Muscle of leg (tissue), 3 donors: ENCODE measurements at regions not wholly inside any gene's neighbourhood (a gene's known extent, or its start where the extent isn't known, plus 50 kb on each side); places are given as distances from the start of the nearest gene placed in this dataset.

Source experiments
- DNase-seq: peaks from one replicate; pipeline ENCODE4 v3.0.0; 2013
- H3K27ac ChIP-seq: one replicate; pipeline ENCODE4 v1.5.1; 2013; ENCODE audit warnings: mild to moderate bottlenecking, low read length, control low read depth
- H3K27me3 ChIP-seq: one replicate; pipeline ENCODE4 v1.6.1; 2013; ENCODE audit warnings: low read length; ENCODE audit not compliant: control insufficient read depth, insufficient read depth
- H3K36me3 ChIP-seq: one replicate; pipeline ENCODE4 v1.6.1; 2013; ENCODE audit warnings: low read length; ENCODE audit not compliant: control insufficient read depth, insufficient read depth
- H3K4me1 ChIP-seq: one replicate; pipeline ENCODE4 v1.6.1; 2013; ENCODE audit warnings: low read length; ENCODE audit not compliant: control insufficient read depth, insufficient read depth
- H3K4me3 ChIP-seq: one replicate; pipeline ENCODE4 v1.5.1; 2013; ENCODE audit warnings: low read length, control low read depth
- H3K9me3 ChIP-seq: replicated peaks from 2 replicates; pipeline ENCODE4 v1.6.1; 2013; ENCODE audit warnings: low read depth, low read length; ENCODE audit not compliant: control insufficient read depth
- WGBS: methylation state at CpG from one replicate; pipeline ENCODE4 v1.1.5; 2013; ENCODE audit warnings: missing lambda C conversion rate; ENCODE audit not compliant: insufficient coverage; 5-methylcytosine and 5-hydroxymethylcytosine counted together

- H3K4me3 ChIP-seq: no peak overlapping the region
- H3K4me1 ChIP-seq: peaks cover 4% of the 10 kb centered on the region
- H3K27ac ChIP-seq: no peak overlapping the region
- H3K9me3 ChIP-seq: no peaks in the 10 kb centered on the region
- no peaks in the 10 kb centered on the region for H3K27me3 ChIP-seq
- 80% methylated on average over 5 of the region's 9 CpGs for WGBS
- peaks cover 41% of the 10 kb centered on the region for H3K36me3 ChIP-seq
- no peak for DNase-seq
Measured at GRCh38 chr16:31709181-31709580, 164.4 kb upstream of the ZNF267 start.

- H3K27me3 ChIP-seq: no peaks in the 10 kb centered on the region
- WGBS: 90% methylated on average over 4 of the region's 10 CpGs
- H3K4me1 ChIP-seq: peaks cover 11% of the 10 kb centered on the region
- H3K4me3 ChIP-seq: no peak overlapping the region
- no peaks in the 10 kb centered on the region for H3K9me3 ChIP-seq
- peaks cover 31% of the 10 kb centered on the region for H3K36me3 ChIP-seq
- H3K27ac ChIP-seq: no peak overlapping the region
- no peak for DNase-seq
Measured at GRCh38 chr16:31710134-31710533, 163.5 kb upstream of the ZNF267 start.

GRCh38 chr16:31710880-31711279 is 162.7 kb upstream of the ZNF267 start:
- Histone ChIP-seq H3K4me1 (peaks cover 11% of the 10 kb centered on the region), H3K27me3 (no peaks in the 10 kb centered on the region), H3K4me3 (no peak overlapping the region), H3K36me3 (peaks cover 26% of the 10 kb centered on the region), H3K27ac (no peak overlapping the region), H3K9me3 (no peaks in the 10 kb centered on the region)
- DNase-seq: no peak
- WGBS: 88% methylated on average over 2 of the region's 5 CpGs

GRCh38 chr16:31711344-31711845 is 162.2 kb upstream of the ZNF267 start:
- no peaks in the 10 kb centered on the region for H3K27me3 ChIP-seq
- no peak overlapping the region for H3K4me3 ChIP-seq
- whole genome bisulfite sequencing: 83% methylated on average over 1 of the region's 7 CpGs
- no peaks in the 10 kb centered on the region for H3K9me3 ChIP-seq
- H3K4me1 ChIP-seq: peaks cover 11% of the 10 kb centered on the region
- DNase-seq: no peak
- H3K27ac ChIP-seq: no peak overlapping the region
- peaks cover 23% of the 10 kb centered on the region for H3K36me3 ChIP-seq

GRCh38 chr16:31712064-31712540 is 161.5 kb upstream of the ZNF267 start:
- Histone ChIP-seq H3K27ac (no peak overlapping the region), H3K4me1 (peaks cover 11% of the 10 kb centered on the region), H3K4me3 (no peak overlapping the region), H3K27me3 (no peaks in the 10 kb centered on the region), H3K9me3 (no peaks in the 10 kb centered on the region), H3K36me3 (peaks cover 16% of the 10 kb centered on the region)
- WGBS: 87% methylated on average over 7 of the region's 8 CpGs
- DNase-seq: no peak

GRCh38 chr16:31713071-31713944 is 160.3 kb upstream of the ZNF267 start:
- H3K4me3 ChIP-seq: peak overlapping the region; percentile 96
- WGBS: under 1% methylated on average over 44 of the region's 59 CpGs

GRCh38 chr16:31713945-31714902 is 159.4 kb upstream of the ZNF267 start:
- no peaks in the 10 kb centered on the region for H3K9me3 ChIP-seq
- peaks cover 10% of the 10 kb centered on the region for H3K36me3 ChIP-seq
- H3K27me3 ChIP-seq: no peaks in the 10 kb centered on the region
- H3K4me1 ChIP-seq: peaks cover 11% of the 10 kb centered on the region
- peak; percentile 20 for DNase-seq
- H3K27ac ChIP-seq: peak overlapping the region; percentile 98
- H3K4me3 ChIP-seq: peak overlapping the region; percentile 96
- WGBS: 50% methylated on average over 9 of the region's 12 CpGs

More at GRCh38 chr16:31713071-31713944, 160.3 kb upstream of the ZNF267 start:
- H3K4me1 ChIP-seq: peaks cover 11% of the 10 kb centered on the region
- peaks cover 10% of the 10 kb centered on the region for H3K36me3 ChIP-seq
- peak overlapping the region; percentile 98 for H3K27ac ChIP-seq
- H3K9me3 ChIP-seq: no peaks in the 10 kb centered on the region
- no peaks in the 10 kb centered on the region for H3K27me3 ChIP-seq
- DNase-seq: peak; percentile 98

- WGBS: 75% methylated on average over 1 of the region's 2 CpGs
- DNase-seq: no peak
- Histone ChIP-seq H3K36me3 (peaks cover 13% of the 10 kb centered on the region), H3K4me3 (no peak overlapping the region), H3K27me3 (no peaks in the 10 kb centered on the region), H3K27ac (no peak overlapping the region), H3K9me3 (no peaks in the 10 kb centered on the region), H3K4me1 (peaks cover 11% of the 10 kb centered on the region)
Measured at GRCh38 chr16:31714903-31715504, 158.6 kb upstream of the ZNF267 start.

GRCh38 chr16:31715915-31716314 is 157.7 kb upstream of the ZNF267 start:
- WGBS: 100% methylated on average over 4 of the region's 4 CpGs
- H3K27me3 ChIP-seq: no peaks in the 10 kb centered on the region
- no peak overlapping the region for H3K4me3 ChIP-seq
- no peak for DNase-seq
- peaks cover 13% of the 10 kb centered on the region for H3K36me3 ChIP-seq
- H3K4me1 ChIP-seq: peaks cover 11% of the 10 kb centered on the region
- no peak overlapping the region for H3K27ac ChIP-seq
- no peaks in the 10 kb centered on the region for H3K9me3 ChIP-seq
